Astrocyte of the cerebellum (primary cell): ENCODE measurements at regions not wholly inside any gene's neighbourhood (a gene's known extent, or its start where the extent isn't known, plus 50 kb on each side); places are given as distances from the start of the nearest gene placed in this dataset.

Experiments
- DNase-seq: peaks from one replicate; pipeline ENCODE4 v3.0.0-alpha.2; 2011; ENCODE audit warnings: low read depth
- H3K4me3 ChIP-seq: 2 replicates; pipeline ENCODE4 v1.5.1; 2011; ENCODE audit warnings: mild to moderate bottlenecking, low read depth, low read length, moderate library complexity
- CTCF ChIP-seq: IDR thresholded peaks from 2 replicates; pipeline ENCODE4 v1.5.1; 2012; ENCODE audit warnings: low read length, low read depth, moderate library complexity, mild to moderate bottlenecking; ENCODE audit errors: missing control alignments
- in situ Hi-C: cut with HindIII; loops from 2 replicates; pipeline ENCODE4 v1.10.0; 2017; ENCODE audit warnings: low sequenced_read_pairs

DNA sequence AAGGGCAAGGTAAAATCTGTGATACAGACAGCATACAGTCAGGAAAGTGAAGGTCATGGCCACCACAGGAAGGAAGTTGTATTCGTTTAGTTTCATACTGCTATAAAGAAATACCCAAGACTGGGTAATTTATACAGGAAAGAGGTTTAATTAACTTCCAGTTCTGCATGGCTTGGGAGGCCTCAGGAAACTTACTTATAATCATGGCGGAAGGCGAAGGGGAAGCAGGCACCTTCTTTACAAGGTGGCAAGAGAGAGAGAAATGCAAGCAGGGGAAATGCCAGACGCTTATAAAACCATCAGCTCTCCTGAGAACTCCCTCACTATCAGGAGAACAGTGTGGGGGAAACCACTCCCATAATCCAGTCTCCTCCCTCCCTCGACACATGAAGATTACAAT, 353.7 kb upstream of the SEMA6D start:
- H3K4me3 ChIP-seq = no peak overlapping the region
- DNase-seq = no peak
- no peak for TF ChIP-seq CTCF
- in situ Hi-C loops = no loop called here

DNA sequence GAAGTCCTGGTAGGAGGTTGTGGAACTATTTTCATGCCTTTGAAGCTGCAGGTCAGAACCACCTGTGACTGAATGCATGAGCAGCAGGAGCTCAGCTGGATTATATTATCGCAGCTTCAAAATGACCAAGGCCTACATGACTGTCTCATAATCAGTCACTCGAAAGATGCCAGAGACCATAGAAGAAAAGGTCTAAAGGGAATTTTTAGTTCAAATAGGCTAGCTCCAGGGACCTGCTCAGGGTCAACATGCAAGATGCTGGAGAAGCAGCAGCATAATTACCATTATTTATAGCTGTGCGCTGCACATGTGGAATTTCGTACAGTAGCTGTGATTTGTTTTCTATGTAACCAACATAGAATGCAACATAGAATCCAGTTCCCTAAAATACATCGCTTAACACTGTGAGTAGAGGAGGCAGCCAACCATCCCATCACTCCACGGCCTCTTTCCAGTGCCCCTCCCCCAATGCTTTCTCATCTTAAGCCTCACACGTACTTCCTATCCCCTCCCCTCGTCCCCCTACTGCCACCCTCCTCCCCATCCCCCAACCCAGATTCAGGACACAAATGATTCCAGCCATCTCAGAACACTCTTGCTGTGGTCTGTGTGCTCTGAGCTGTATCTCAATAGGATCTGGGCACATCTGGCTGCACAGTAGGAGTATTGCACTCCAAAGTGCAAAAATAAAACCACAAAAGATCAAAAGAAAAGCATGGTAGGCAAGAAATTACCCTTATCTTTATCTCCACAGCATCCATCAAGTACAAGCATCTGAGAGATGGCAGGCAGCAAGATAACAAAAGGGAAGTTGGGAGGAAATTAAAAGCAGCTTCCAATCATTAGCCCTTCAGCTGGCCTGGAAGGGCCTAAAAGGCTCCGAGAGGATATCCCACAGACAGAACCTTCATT, 352.8 kb upstream of the SEMA6D start:
- in situ Hi-C loops = no loop called here
- DNase-seq = no peak
- H3K4me3 ChIP-seq = no peak overlapping the region
- no peak for TF ChIP-seq CTCF

- no peak overlapping the region for H3K4me3 ChIP-seq
- TF ChIP-seq CTCF = no peak
- in situ Hi-C loops = no loop called here
- DNase-seq = no peak
These were observed 350.4 kb upstream of the SEMA6D start for GRCh38 chr15:47366884-47367283.

- DNase-seq = no peak
- no peak for TF ChIP-seq CTCF
- in situ Hi-C loops = no loop called here
- no peak overlapping the region for H3K4me3 ChIP-seq
These were observed 349.4 kb upstream of the SEMA6D start for GRCh38 chr15:47367726-47368390.

GRCh38 chr15:47371939-47372338, 345.4 kb upstream of the SEMA6D start:
- no peak for TF ChIP-seq CTCF
- DNase-seq = no peak
- no peak overlapping the region for H3K4me3 ChIP-seq
- in situ Hi-C loops = no loop called here

DNA sequence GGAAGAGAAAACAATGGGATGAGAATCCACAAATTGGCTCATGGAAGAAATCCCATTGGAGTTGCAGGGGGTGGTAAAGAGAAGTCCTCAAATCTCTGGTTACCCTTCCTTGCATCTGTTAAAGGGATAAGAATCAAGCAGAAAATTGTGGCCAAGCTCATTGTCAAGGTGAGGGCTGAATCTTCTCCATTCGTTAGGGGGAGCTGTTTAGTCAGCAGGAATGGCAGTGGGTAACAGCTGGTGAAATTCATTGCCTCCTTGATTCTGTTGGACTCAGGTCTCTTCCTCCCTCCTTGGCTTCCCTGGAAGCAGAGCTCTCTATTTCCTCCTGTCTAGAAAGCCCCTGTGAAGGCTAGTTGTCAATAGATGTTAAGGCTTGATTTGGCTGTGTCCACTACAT, 343.1 kb upstream of the SEMA6D start:
- no peak for DNase-seq
- peak; percentile 21 for TF ChIP-seq CTCF
- H3K4me3 ChIP-seq = no peak overlapping the region
- in situ Hi-C loops = no loop called here
